Smooth muscle cell (in vitro differentiated cells): ENCODE measurements at regions not wholly inside any gene's neighbourhood (a gene's known extent, or its start where the extent isn't known, plus 50 kb on each side); places are given as distances from the start of the nearest gene placed in this dataset.

Experiments used
- DNase-seq: peaks from one replicate; lab custom pipeline; 2025; ENCODE audit not compliant: unreplicated experiment; lab: John Stamatoyannopoulos, UW
- H2AFZ ChIP-seq: fragments of 200-600 bp; sonication (generic); 2 replicates; pipeline ENCODE4 v1.6.0; 2016; ENCODE audit warnings: antibody characterized with exemption, low read depth, mild to moderate bottlenecking
- H3F3A ChIP-seq: fragments of 200-600 bp; sonication (generic); 2 replicates; pipeline ENCODE4 v1.6.0; 2017; ENCODE audit warnings: antibody characterized with exemption, low read depth
- H3K27ac ChIP-seq: fragments of 200-600 bp; sonication (generic); 2 replicates; pipeline ENCODE4 v1.5.1; 2016; ENCODE audit warnings: low read depth, mild to moderate bottlenecking
- H3K27me3 ChIP-seq: fragments of 200-600 bp; sonication (generic); 2 replicates; pipeline ENCODE4 v1.6.1; 2016; ENCODE audit warnings: low read depth, mild to moderate bottlenecking
- H3K36me3 ChIP-seq: fragments of 200-600 bp; sonication (generic); 2 replicates; pipeline ENCODE4 v1.5.1; 2016; ENCODE audit warnings: low read depth
- H3K4me1 ChIP-seq: fragments of 200-600 bp; sonication (generic); 2 replicates; pipeline ENCODE4 v1.5.1; 2016; ENCODE audit warnings: low read depth
- H3K4me2 ChIP-seq: fragments of 200-600 bp; sonication (generic); 2 replicates; pipeline ENCODE4 v1.6.0; 2016; ENCODE audit warnings: mild to moderate bottlenecking
- H3K4me3 ChIP-seq: fragments of 200-600 bp; sonication (generic); 2 replicates; pipeline ENCODE4 v1.5.1; 2016; ENCODE audit warnings: mild to moderate bottlenecking
- H3K79me2 ChIP-seq: fragments of 200-600 bp; sonication (generic); 2 replicates; pipeline ENCODE4 v1.6.0; 2016; ENCODE audit warnings: low read depth, mild to moderate bottlenecking
- H3K9ac ChIP-seq: fragments of 200-600 bp; sonication (generic); 2 replicates; pipeline ENCODE4 v1.6.0; 2016; ENCODE audit warnings: low read depth
- H3K9me3 ChIP-seq: fragments of 200-600 bp; sonication (generic); replicated peaks from 2 replicates; pipeline ENCODE4 v1.5.1; 2016; ENCODE audit warnings: low read depth
- H4K20me1 ChIP-seq: fragments of 200-600 bp; sonication (generic); 2 replicates; pipeline ENCODE4 v1.6.0; 2016; ENCODE audit warnings: low read depth
- CTCF ChIP-seq: fragments of 200-600 bp; sonication (generic); IDR thresholded peaks from 2 replicates; pipeline ENCODE4 v1.5.1; 2017; ENCODE audit warnings: borderline replicate concordance, mild to moderate bottlenecking, antibody characterized with exemption; ENCODE audit not compliant: insufficient read depth, poor library complexity, severe bottlenecking
- WGBS: methylation state at CpG from one replicate; pipeline ENCODE4 v1.1.7; 2016; ENCODE audit warnings: low lambda C conversion rate; 5-methylcytosine and 5-hydroxymethylcytosine counted together

GRCh38 chr17:77677630-77678029, 280.9 kb upstream of the TNRC6C start:
- DNase-seq, result no peak
- 92% methylated on average over 11 of the region's 13 CpGs for WGBS
- H3K27me3 ChIP-seq, result peaks cover 6% of the 10 kb centered on the region

GRCh38 chr17:77679589-77679988, 278.9 kb upstream of the TNRC6C start:
- Histone ChIP-seq H3K27ac (no peak overlapping the region), H3K27me3 (peaks cover 6% of the 10 kb centered on the region), H4K20me1 (no peaks in the 10 kb centered on the region), H3K9me3 (no peaks in the 10 kb centered on the region), H3F3A (no peaks in the 10 kb centered on the region), H3K36me3 (no peaks in the 10 kb centered on the region), H2AFZ (no peak overlapping the region), H3K4me1 (peaks cover 8% of the 10 kb centered on the region), H3K9ac (no peak overlapping the region), H3K4me2 (no peak overlapping the region), H3K79me2 (no peaks in the 10 kb centered on the region), H3K4me3 (no peak overlapping the region)
- no peak for TF ChIP-seq CTCF
- DNase-seq, result no peak
- WGBS, result 91% methylated on average over 9 of the region's 9 CpGs

More at GRCh38 chr17:77677630-77678029, 280.9 kb upstream of the TNRC6C start:
- Histone ChIP-seq H3K4me2 (no peak overlapping the region), H3K4me1 (peaks cover 8% of the 10 kb centered on the region), H3K27ac (no peak overlapping the region), H4K20me1 (no peaks in the 10 kb centered on the region), H3K4me3 (no peak overlapping the region), H3F3A (no peaks in the 10 kb centered on the region), H3K9ac (no peak overlapping the region), H3K9me3 (no peaks in the 10 kb centered on the region), H2AFZ (no peak overlapping the region), H3K79me2 (no peaks in the 10 kb centered on the region), H3K36me3 (no peaks in the 10 kb centered on the region)
- TF ChIP-seq CTCF, result no peak

GRCh38 chr17:77681861-77682260, 276.6 kb upstream of the TNRC6C start:
- Histone ChIP-seq H3K4me3 (no peak overlapping the region), H3K79me2 (no peaks in the 10 kb centered on the region), H2AFZ (no peak overlapping the region), H3K4me2 (no peak overlapping the region), H4K20me1 (no peaks in the 10 kb centered on the region), H3K27ac (no peak overlapping the region), H3K9ac (no peak overlapping the region), H3K36me3 (no peaks in the 10 kb centered on the region), H3K4me1 (no peaks in the 10 kb centered on the region), H3F3A (no peaks in the 10 kb centered on the region), H3K9me3 (no peaks in the 10 kb centered on the region), H3K27me3 (peaks cover 6% of the 10 kb centered on the region)
- TF ChIP-seq CTCF, result no peak
- no peak for DNase-seq
- 89% methylated on average over 8 of the region's 8 CpGs for WGBS
